Keratinocyte (primary cell): ENCODE measurements at regions not wholly inside any gene's neighbourhood (a gene's known extent, or its start where the extent isn't known, plus 50 kb on each side); places are given as distances from the start of the nearest gene placed in this dataset.

Source experiments
- DNase-seq: peaks from one replicate; pipeline ENCODE4 v3.0.0-alpha.2; 2011; ENCODE audit warnings: low read depth, missing footprints, low spot score
- FAIRE-seq: peaks from 2 replicates; lab custom pipeline; 2011; peaks lifted over from hg19 to GRCh38; lab: Jason Lieb, UNC
- H2AFZ ChIP-seq: 2 replicates; pipeline ENCODE4 v1.6.0; 2012; ENCODE audit warnings: low read length, control low read depth, inconsistent platforms; ENCODE audit not compliant: control insufficient read depth
- H3K27ac ChIP-seq: 2 replicates; pipeline ENCODE4 v1.5.1; 2011; ENCODE audit warnings: low read length; ENCODE audit not compliant: control insufficient read depth, insufficient read depth
- H3K27me3 ChIP-seq: 3 replicates; pipeline ENCODE4 v1.6.0; 2011; ENCODE audit warnings: low read length; ENCODE audit not compliant: control insufficient read depth, insufficient read depth; ENCODE audit errors: extremely low read depth
- H3K36me3 ChIP-seq, 2 experiments: 2 replicates in 1 of 2; 3 replicates in 1 of 2; pipeline ENCODE4 v1.5.1; 2011; ENCODE audit warnings: low read length in 2 of 2, mild to moderate bottlenecking in 1 of 2; ENCODE audit not compliant: control insufficient read depth in 2 of 2, insufficient read depth in 2 of 2; ENCODE audit errors: extremely low read depth in 1 of 2
- H3K4me1 ChIP-seq: 3 replicates; pipeline ENCODE4 v1.5.1; 2011; ENCODE audit warnings: low read length; ENCODE audit not compliant: control insufficient read depth, insufficient read depth; ENCODE audit errors: extremely low read depth
- H3K4me2 ChIP-seq: 3 replicates; pipeline ENCODE4 v1.6.0; 2011; ENCODE audit warnings: low read depth, low read length; ENCODE audit not compliant: control insufficient read depth, insufficient read depth; ENCODE audit errors: extremely low read depth
- H3K4me3 ChIP-seq, 3 experiments: fragments of 200-600 bp in 1 of 3; sonication (generic) in 1 of 3; 2 replicates in 2 of 3; 3 replicates in 1 of 3; pipeline ENCODE4 v1.5.1; 2011 to 2016; ENCODE audit warnings: low read length in 3 of 3, mild to moderate bottlenecking in 3 of 3, control low read depth in 2 of 3, inconsistent platforms in 1 of 3, low read depth in 1 of 3, mixed read lengths in 1 of 3, mixed run types in 1 of 3, moderate library complexity in 1 of 3; ENCODE audit not compliant: control insufficient read depth in 2 of 3, insufficient read depth in 2 of 3; ENCODE audit errors: extremely low read depth in 1 of 3
- H3K79me2 ChIP-seq: 2 replicates; pipeline ENCODE4 v1.6.0; 2012; ENCODE audit warnings: low read length; ENCODE audit not compliant: control insufficient read depth, insufficient read depth
- H3K9ac ChIP-seq: 3 replicates; pipeline ENCODE4 v1.6.0; 2011; ENCODE audit warnings: low read length; ENCODE audit not compliant: control insufficient read depth, insufficient read depth; ENCODE audit errors: extremely low read depth
- H3K9me1 ChIP-seq: 3 replicates; pipeline ENCODE4 v1.6.0; 2011; ENCODE audit warnings: low read length; ENCODE audit not compliant: control insufficient read depth, insufficient read depth; ENCODE audit errors: extremely low read depth
- H3K9me3 ChIP-seq: 2 replicates; pipeline ENCODE4 v1.5.1; 2012; ENCODE audit warnings: low read depth, low read length; ENCODE audit not compliant: control insufficient read depth
- H4K20me1 ChIP-seq: 3 replicates; pipeline ENCODE4 v1.6.0; 2011; ENCODE audit warnings: low read length; ENCODE audit not compliant: control insufficient read depth, insufficient read depth; ENCODE audit errors: extremely low read depth
- CTCF ChIP-seq, 3 experiments: IDR thresholded peaks in 1 of 3; conservative IDR thresholded peaks in 1 of 3; optimal IDR thresholded peaks in 1 of 3; 2 replicates in 2 of 3; 3 replicates in 1 of 3; pipeline versions ENCODE3 to v1.5.1; 2011; ENCODE audit warnings: low read length in 3 of 3, mild to moderate bottlenecking in 3 of 3, moderate library complexity in 2 of 3, control low read depth in 1 of 3, inconsistent platforms in 1 of 3; ENCODE audit not compliant: insufficient read depth in 2 of 3; ENCODE audit errors: extremely low read depth in 1 of 3
- EZH2 ChIP-seq: IDR thresholded peaks from one replicate; pipeline ENCODE4 v1.6.1; 2012; ENCODE audit warnings: inconsistent platforms, mild to moderate bottlenecking, low read length, moderate library complexity
- dilution Hi-C: fragments of 300-500 bp; cut with MboI; formaldehyde crosslinking; loops from one replicate; pipeline ENCODE4 v1.7.0; 2020; ENCODE audit warnings: low sequenced_read_pairs; ENCODE audit not compliant: extremely low pct_ligation_motif_present

GRCh38 chr17:77577491-77577890, 381.0 kb upstream of the TNRC6C start:
- no peak for TF ChIP-seq CTCF (optimal IDR thresholded peaks at IDR 0.05 in 1 of 3, IDR thresholded peaks at IDR 0.05 in 1 of 3, conservative IDR thresholded peaks at IDR 0.05 in 1 of 3; ENCODE audit: extremely low read depth in 1 of 3, insufficient read depth in 2 of 3, low read length in 3 of 3)
- TF ChIP-seq EZH2 = no peak
- Histone ChIP-seq H3K4me1 (peaks cover 3% of the 10 kb centered on the region), H3K4me2 (no peak overlapping the region), H3K9ac (no peak overlapping the region), H3K9me1 (no peaks in the 10 kb centered on the region), H3K27me3 (peaks cover 15% of the 10 kb centered on the region), H3K27ac (no peak overlapping the region), H4K20me1 (no peaks in the 10 kb centered on the region), H3K9me3 (no peaks in the 10 kb centered on the region), H2AFZ (no peak overlapping the region), H3K4me3 (no peak overlapping the region), H3K36me3 (no peaks in the 10 kb centered on the region), H3K79me2 (no peaks in the 10 kb centered on the region)
- DNase-seq = no peak
- FAIRE-seq = no peak
- dilution Hi-C loops = no loop called here

DNA sequence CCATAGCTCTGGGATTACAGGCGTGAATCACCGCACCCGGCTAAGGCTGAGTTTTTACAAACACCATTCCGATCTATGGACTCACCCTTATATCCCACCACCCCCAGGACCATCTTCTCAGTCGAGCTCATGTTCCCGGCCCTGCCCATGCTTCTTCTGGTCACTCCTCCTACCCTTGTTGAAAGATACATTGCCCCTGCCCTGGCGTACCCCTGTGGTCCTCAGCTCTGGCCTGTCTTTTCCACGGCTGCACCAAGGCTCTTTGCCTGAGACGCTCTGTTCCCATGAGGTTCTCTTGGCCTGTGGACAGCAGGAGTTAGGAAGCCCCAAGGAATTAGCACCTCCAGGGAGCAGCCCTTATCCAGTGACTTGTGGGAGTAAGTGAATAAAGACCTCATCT, 379.4 kb upstream of the TNRC6C start:
- H3K4me2 ChIP-seq = no peak overlapping the region
- no peak overlapping the region for H3K4me3 ChIP-seq
- H3K27me3 ChIP-seq = peaks cover 5% of the 10 kb centered on the region
- no peak overlapping the region for H2AFZ ChIP-seq
- H3K27ac ChIP-seq = no peak overlapping the region
- no peaks in the 10 kb centered on the region for H3K9me1 ChIP-seq
- TF ChIP-seq EZH2 (no peak), CTCF (optimal IDR thresholded peaks at IDR 0.05 in 1 of 3, IDR thresholded peaks at IDR 0.05 in 1 of 3, conservative IDR thresholded peaks at IDR 0.05 in 1 of 3; ENCODE audit: extremely low read depth in 1 of 3, insufficient read depth in 2 of 3, low read length in 3 of 3) (no peak)
- H3K9ac ChIP-seq = no peak overlapping the region
- H3K9me3 ChIP-seq = no peaks in the 10 kb centered on the region
- no peaks in the 10 kb centered on the region for H3K79me2 ChIP-seq
- peaks cover 3% of the 10 kb centered on the region for H3K4me1 ChIP-seq
- H3K36me3 ChIP-seq = no peaks in the 10 kb centered on the region
- FAIRE-seq (no peak), DNase-seq (no peak)
- H4K20me1 ChIP-seq = no peaks in the 10 kb centered on the region
- dilution Hi-C loops = no loop called here
